NCI-H128 (cell line): ENCODE measurements at regions not wholly inside any gene's neighbourhood (a gene's known extent, or its start where the extent isn't known, plus 50 kb on each side); places are given as distances from the start of the nearest gene placed in this dataset.

ENCODE experiments used
- DNase-seq: peaks from one replicate; lab custom pipeline; 2025; ENCODE audit not compliant: unreplicated experiment; lab: John Stamatoyannopoulos, UW

DNA sequence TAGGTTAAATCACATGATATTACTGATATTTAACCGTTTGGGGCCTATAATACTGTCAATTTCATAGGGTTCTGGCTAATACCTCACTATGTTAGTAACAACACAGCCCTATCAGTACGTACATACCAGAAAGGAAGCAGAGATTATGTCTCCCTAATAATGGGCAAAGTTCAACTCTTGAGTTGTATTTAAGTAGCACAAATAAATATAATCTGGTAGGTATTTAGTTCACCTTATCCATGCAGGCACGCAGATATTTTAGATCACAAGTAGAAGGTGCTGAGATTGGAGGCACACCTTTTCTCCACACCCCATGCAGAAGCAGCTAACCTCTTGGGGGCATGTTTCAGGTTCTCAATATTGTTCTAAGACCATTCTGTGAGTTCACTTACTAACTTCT is 118.9 kb downstream of the IRS1 start:
- DNase-seq, result no peak

GRCh38 chr2:226679389-226680065 is 120.1 kb downstream of the IRS1 start:
- DNase-seq, result no peak

DNA sequence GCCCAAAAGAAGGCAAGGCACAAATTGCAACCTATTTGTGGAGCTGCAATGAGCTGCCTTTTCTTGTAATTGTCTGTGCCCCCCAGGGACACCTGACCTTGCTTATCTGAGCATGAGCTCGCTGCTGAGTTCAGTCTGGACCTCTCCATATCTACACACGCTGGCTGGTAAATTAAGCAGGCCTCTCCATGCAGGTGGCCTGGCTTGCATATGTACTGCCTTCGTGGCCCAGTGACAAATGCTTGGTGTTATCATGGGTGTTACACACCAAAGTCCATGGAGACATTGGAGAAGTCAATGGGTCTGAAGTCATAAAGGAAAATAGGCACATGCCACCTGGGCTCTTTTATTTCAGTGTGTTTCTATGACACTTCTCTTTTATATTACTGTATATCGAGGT is 121.2 kb downstream of the IRS1 start:
- no peak for DNase-seq

GRCh38 chr2:226677080-226677479 is 122.5 kb downstream of the IRS1 start:
- DNase-seq, result no peak

- no peak for DNase-seq
Measured at GRCh38 chr2:226676618-226677017, 123.0 kb downstream of the IRS1 start.

GRCh38 chr2:226674123-226674522 is 125.5 kb downstream of the IRS1 start:
- no peak for DNase-seq

DNA sequence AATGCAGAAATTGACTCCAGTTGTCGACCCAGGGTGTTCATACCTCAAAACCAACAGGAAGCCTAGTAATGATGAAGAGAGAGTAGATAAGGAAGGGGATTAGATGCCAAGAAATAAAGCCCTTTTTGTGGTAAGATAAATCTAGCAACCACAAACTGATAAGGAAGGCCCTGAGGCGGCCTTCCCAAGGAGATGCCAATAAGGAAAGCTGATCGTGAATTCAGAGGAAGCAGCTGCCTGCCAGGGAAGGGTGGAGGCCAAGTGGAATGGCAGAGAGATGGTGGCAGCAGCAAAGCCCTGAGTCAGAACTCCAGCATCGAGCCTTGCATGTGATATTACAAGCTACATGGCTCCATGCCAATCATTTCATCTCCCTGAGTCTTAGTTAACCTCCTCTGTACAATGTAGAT is 126.3 kb downstream of the IRS1 start:
- DNase-seq, result no peak

DNA sequence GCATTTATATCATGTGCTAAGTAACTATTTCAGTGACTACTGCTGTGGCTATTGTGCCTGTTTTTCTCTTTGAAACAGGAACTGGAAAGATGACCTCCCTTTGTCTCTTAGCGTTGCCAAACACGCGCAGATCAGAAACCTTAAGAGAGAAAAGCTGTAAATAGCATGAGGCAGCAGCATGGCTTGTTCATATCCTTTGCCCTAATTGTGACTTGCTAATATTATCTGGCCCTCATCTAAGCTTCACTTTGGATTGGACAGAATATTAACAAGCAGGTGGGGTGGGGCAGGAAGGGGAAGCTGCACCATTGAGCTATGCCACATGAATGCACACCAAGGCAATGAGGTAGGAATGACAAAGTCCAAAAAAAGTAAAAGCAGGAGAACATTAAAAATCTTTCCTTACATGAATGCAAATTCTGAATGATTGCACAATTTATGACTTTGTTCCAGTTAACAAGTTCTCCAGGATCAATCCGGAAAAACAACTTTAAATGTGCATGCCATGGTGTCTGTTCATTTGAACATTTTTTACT is 128.4 kb downstream of the IRS1 start:
- no peak for DNase-seq

GRCh38 chr2:226669905-226670304 is 129.7 kb downstream of the IRS1 start:
- no peak for DNase-seq

DNA sequence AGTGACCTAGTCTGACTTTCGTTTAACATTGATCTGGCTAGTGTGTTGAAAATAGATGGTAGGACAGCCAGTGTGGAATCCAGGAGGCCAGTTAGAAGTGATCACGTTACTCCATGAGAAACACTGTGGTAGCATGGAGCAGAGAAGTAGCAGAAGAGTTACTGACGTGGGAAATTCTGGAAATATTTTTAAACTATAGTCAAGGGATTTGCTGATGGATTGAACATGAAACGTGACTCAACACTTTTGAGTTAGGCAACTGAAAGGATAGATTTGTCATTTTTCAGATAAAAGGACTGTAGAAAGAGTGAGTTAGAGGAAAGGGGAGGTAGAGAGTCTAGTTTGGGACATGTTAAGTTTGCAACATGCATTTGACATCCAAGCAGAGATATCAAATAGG is 130.4 kb downstream of the IRS1 start:
- DNase-seq, result no peak

GRCh38 chr2:226667736-226668135 is 131.9 kb downstream of the IRS1 start:
- DNase-seq, result no peak

DNA sequence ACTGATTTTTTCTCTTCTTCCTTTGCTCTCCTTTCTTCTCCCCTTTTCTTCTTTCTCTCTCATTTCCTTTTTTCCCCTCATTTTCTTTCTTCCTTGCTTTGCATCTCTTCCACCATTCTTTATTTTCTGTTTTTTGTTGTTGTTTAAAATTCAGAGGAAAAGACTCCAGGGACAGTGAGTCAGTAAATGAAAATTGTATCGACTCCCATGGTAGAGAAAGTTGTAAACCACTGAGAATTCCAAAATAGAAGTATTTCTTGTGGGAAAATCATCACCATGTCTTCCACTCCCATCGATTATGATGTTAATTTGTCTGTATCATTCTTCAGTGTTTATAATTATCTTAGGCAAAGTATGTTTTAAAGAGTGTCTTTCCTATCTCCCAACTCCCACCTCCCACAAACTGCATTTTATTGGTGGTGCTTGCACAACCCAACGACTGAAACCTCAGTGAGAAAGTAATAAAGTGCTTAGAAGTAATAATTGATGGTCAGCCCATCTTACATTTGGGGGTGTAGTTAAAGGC is 134.3 kb downstream of the IRS1 start:
- DNase-seq, result no peak

GRCh38 chr2:226664661-226665060 is 135.0 kb downstream of the IRS1 start:
- no peak for DNase-seq

GRCh38 chr2:226664140-226664539 is 135.5 kb downstream of the IRS1 start:
- DNase-seq, result no peak

- DNase-seq, result no peak
Measured at GRCh38 chr2:226661789-226662545, 137.7 kb downstream of the IRS1 start.

DNA sequence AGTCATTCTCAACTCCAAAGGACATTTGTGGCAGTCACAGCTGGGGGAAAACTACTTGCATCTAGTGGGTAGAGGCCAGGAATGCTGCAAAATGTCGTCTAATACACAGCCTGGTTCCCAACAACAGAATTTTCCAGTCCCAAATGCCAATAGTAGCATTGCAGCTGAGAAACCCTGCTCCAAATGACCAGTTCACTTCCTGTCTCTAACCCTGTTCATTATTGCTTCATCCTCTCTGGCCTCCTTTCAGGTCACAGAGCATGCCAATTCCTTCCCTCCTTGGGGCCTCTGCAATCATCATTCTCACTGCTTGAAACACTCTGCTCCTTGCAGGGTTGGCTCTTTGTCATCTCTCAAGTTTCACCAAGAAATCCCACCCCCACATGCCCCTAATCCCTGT is 139.1 kb downstream of the IRS1 start:
- no peak for DNase-seq

GRCh38 chr2:226660124-226660523 is 139.5 kb downstream of the IRS1 start:
- DNase-seq, result no peak

- DNase-seq, result no peak
Measured at GRCh38 chr2:226659410-226659809, 140.2 kb downstream of the IRS1 start.

DNA sequence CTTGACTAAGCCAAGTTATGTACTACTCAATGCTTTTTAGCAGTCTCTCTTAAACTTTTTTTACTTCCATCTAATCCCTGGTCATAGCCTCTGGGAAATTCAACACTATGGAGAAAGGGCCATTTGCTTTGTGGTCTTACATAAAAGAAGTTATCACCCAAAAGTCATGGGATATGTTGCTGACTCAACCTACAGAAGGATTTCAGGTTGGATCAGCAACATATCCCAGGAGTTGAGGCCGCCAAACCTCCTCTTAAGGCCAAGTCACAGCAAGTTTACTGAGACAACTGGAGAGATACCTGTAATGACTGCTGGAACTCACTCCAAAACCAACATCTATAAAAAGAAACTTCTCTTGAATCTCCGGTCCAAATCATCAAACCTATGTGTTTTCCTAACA is 141.1 kb downstream of the IRS1 start:
- no peak for DNase-seq

GRCh38 chr2:226657340-226658053 is 142.1 kb downstream of the IRS1 start:
- no peak for DNase-seq

GRCh38 chr2:226656367-226656766 is 143.3 kb downstream of the IRS1 start:
- no peak for DNase-seq

GRCh38 chr2:226655871-226656270 is 143.7 kb downstream of the IRS1 start:
- no peak for DNase-seq
